ENCODE measurements at regions not wholly inside any gene's neighbourhood (a gene's known extent, or its start where the extent isn't known, plus 50 kb on each side); places are given as distances from the start of the nearest gene placed in this dataset.

DNA sequence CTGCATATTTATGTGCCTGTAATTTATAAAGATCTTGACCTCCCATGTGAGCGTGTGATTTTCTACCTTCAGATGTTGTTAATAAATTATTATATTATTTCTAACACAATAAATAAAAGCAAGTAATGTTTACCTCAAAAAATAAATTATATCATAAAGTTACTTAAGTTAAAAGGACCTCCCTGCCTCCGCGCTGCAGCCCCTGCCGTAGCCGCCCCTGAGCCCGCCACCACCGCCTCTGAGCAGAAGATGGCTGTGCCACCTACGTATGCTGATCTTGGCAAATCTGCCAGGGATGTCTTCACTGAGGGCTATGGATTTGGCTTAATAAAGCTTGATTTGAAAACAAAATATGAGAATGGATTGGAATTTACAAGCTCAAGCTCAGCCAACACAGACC, 119.6 kb upstream of the BRWD3 start:
- TF ChIP-seq ZNF274 (IDR thresholded peaks at IDR 0.05; ENCODE audit: low read depth, low read length) (no peak), SUZ12 (IDR thresholded peaks at IDR 0.05; ENCODE audit: extremely low read depth, insufficient read depth, insufficient read length) (no peak)

All from NT2/D1 (cell line).